Glutamatergic neuron (in vitro differentiated cells): ENCODE measurements at regions not wholly inside any gene's neighbourhood (a gene's known extent, or its start where the extent isn't known, plus 50 kb on each side); places are given as distances from the start of the nearest gene placed in this dataset.

Source experiments
- DNase-seq: peaks from one replicate; pipeline ENCODE4 v3.0.0; 2022
- H3K27ac Mint-ChIP-seq: one replicate; pipeline ENCODE4 v1.8.0; 2020; ENCODE audit warnings: mild to moderate bottlenecking, mixed read lengths, inconsistent platforms; ENCODE audit not compliant: unreplicated experiment
- H3K27me3 Mint-ChIP-seq: one replicate; pipeline ENCODE4 v1.8.0; 2020; ENCODE audit warnings: mild to moderate bottlenecking, moderate library complexity, mixed read lengths, inconsistent platforms; ENCODE audit not compliant: unreplicated experiment
- H3K36me3 Mint-ChIP-seq: one replicate; pipeline ENCODE4 v1.8.0; 2020; ENCODE audit warnings: mild to moderate bottlenecking, mixed read lengths, inconsistent platforms; ENCODE audit not compliant: unreplicated experiment
- H3K4me1 Mint-ChIP-seq: one replicate; pipeline ENCODE4 v1.8.0; 2020; ENCODE audit warnings: mild to moderate bottlenecking, low read depth, mixed read lengths, inconsistent platforms; ENCODE audit not compliant: unreplicated experiment
- H3K4me3 Mint-ChIP-seq: one replicate; pipeline ENCODE4 v1.8.0; 2020; ENCODE audit warnings: mild to moderate bottlenecking, mixed read lengths, inconsistent platforms; ENCODE audit not compliant: unreplicated experiment
- H3K9me3 Mint-ChIP-seq: one replicate; pipeline ENCODE4 v1.8.0; 2020; ENCODE audit warnings: mild to moderate bottlenecking, moderate library complexity, mixed read lengths, inconsistent platforms; ENCODE audit not compliant: unreplicated experiment
- CTCF ChIP-seq: fragments of 200-600 bp; sonication (generic); IDR thresholded peaks from one replicate; pipeline ENCODE4 v1.5.0; 2021; ENCODE audit not compliant: partially characterized antibody, unreplicated experiment

DNA sequence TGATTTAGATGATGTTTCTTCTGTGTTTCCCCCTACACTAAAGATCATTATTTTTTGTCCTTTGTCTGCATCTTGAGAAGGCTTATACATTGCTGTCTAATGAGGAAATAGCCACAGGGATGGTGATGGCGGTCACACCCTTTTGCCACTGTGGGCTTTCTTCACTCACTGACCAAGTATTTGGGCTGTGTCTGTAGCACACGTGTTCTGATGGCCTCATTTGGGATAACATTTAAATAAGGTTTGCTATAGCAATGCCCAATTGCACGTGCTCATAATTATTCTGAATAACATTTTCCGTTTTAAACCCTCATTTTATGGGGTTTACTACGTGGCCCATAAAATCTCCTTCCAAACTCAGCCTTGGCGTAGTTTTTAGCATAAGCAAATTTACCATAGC is 230.3 kb upstream of the PRICKLE1 start:
- Mint-ChIP-seq H3K27ac (no peak overlapping the region), H3K4me3 (no peak overlapping the region), H3K36me3 (no peaks in the 10 kb centered on the region), H3K27me3 (no peaks in the 10 kb centered on the region), H3K4me1 (no peaks in the 10 kb centered on the region), H3K9me3 (no peaks in the 10 kb centered on the region)
- no peak for TF ChIP-seq CTCF
- DNase-seq, result no peak

DNA sequence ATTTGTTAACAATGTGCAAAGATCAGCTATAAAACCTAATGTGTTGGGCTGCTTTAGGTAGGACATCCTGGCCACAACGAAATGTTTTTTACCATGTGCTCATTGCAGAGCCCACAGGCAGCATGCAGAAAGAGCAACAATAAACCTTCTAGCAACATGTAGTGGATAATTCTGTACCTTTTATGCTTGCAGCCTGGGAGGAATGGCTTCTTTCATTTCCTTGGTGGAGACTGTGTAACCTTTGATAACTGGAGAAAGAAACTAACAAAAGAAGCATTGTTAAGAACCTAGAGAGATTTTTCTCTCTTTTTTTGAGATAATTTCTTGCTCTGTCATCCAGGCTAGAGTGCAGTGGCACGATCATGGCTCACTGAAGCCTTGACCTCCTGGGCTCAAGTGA is 225.5 kb upstream of the PRICKLE1 start:
- DNase-seq, result no peak
- no peaks in the 10 kb centered on the region for H3K4me1 Mint-ChIP-seq
- H3K4me3 Mint-ChIP-seq, result no peak overlapping the region
- H3K36me3 Mint-ChIP-seq, result no peaks in the 10 kb centered on the region
- H3K27ac Mint-ChIP-seq, result no peak overlapping the region
- TF ChIP-seq CTCF, result no peak
- no peaks in the 10 kb centered on the region for H3K27me3 Mint-ChIP-seq
- H3K9me3 Mint-ChIP-seq, result peaks cover 3% of the 10 kb centered on the region

DNA sequence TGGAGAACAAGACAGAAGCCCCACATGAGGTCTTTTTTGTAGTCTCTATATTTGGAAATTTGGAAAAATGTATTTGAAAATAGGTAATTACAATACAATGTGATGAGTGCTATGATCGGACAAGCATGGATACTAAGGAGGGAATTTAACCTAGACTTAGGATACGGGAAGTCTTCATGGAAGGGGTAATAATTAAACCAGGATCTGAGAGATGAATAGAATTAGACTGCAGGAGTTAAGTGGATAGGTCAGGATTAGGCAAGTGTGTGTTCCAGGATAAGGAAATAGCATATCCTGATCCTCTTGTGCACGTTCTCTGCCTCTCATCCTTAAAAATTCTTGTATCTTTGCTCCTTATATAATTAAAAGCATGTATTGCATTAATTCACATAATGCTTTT is 223.3 kb upstream of the PRICKLE1 start:
- no peak for TF ChIP-seq CTCF
- Mint-ChIP-seq H3K4me3 (no peak overlapping the region), H3K36me3 (no peaks in the 10 kb centered on the region), H3K27ac (no peak overlapping the region), H3K27me3 (no peaks in the 10 kb centered on the region), H3K9me3 (peaks cover 3% of the 10 kb centered on the region), H3K4me1 (no peaks in the 10 kb centered on the region)
- no peak for DNase-seq

GRCh38 chr12:42812086-42812485 is 222.5 kb upstream of the PRICKLE1 start:
- no peak for DNase-seq
- H3K27ac Mint-ChIP-seq, result no peak overlapping the region
- no peaks in the 10 kb centered on the region for H3K36me3 Mint-ChIP-seq
- TF ChIP-seq CTCF, result no peak
- no peaks in the 10 kb centered on the region for H3K4me1 Mint-ChIP-seq
- peaks cover 3% of the 10 kb centered on the region for H3K9me3 Mint-ChIP-seq
- no peaks in the 10 kb centered on the region for H3K27me3 Mint-ChIP-seq
- no peak overlapping the region for H3K4me3 Mint-ChIP-seq

GRCh38 chr12:42810006-42810405 is 220.5 kb upstream of the PRICKLE1 start:
- no peak for TF ChIP-seq CTCF
- H3K27me3 Mint-ChIP-seq, result no peaks in the 10 kb centered on the region
- H3K36me3 Mint-ChIP-seq, result no peaks in the 10 kb centered on the region
- H3K9me3 Mint-ChIP-seq, result peaks cover 5% of the 10 kb centered on the region
- no peak for DNase-seq
- no peak overlapping the region for H3K4me3 Mint-ChIP-seq
- no peak overlapping the region for H3K27ac Mint-ChIP-seq
- H3K4me1 Mint-ChIP-seq, result no peaks in the 10 kb centered on the region
